ENCODE measurements at regions not wholly inside any gene's neighbourhood (a gene's known extent, or its start where the extent isn't known, plus 50 kb on each side); places are given as distances from the start of the nearest gene placed in this dataset.

GRCh38 chr16:77536809-77537208, 102.0 kb upstream of the ADAMTS18 start:
- DNase-seq (ENCODE audit: low read depth in 2 of 2): no peak
- TF ChIP-seq CTCF (IDR thresholded peaks at IDR 0.05; ENCODE audit: low read depth, low read length): no peak
- no peak overlapping the region for H3K4me3 ChIP-seq (replicated peaks in 1 of 2; ENCODE audit: low read depth in 2 of 2, low read length in 2 of 2)

- no peak for DNase-seq (ENCODE audit: low read depth in 2 of 2)
- no peak for TF ChIP-seq CTCF (IDR thresholded peaks at IDR 0.05; ENCODE audit: low read depth, low read length)
- H3K4me3 ChIP-seq (replicated peaks in 1 of 2; ENCODE audit: low read depth in 2 of 2, low read length in 2 of 2): no peak overlapping the region
These were observed 104.7 kb upstream of the ADAMTS18 start for GRCh38 chr16:77539421-77540034.

GRCh38 chr16:77540646-77541045, 105.8 kb upstream of the ADAMTS18 start:
- no peak overlapping the region for H3K4me3 ChIP-seq (replicated peaks in 1 of 2; ENCODE audit: low read depth in 2 of 2, low read length in 2 of 2)
- DNase-seq (ENCODE audit: low read depth in 2 of 2): peak; percentile 3 to 66
- TF ChIP-seq CTCF (IDR thresholded peaks at IDR 0.05; ENCODE audit: low read depth, low read length): no peak

GRCh38 chr16:77541165-77541564, 106.3 kb upstream of the ADAMTS18 start:
- no peak for TF ChIP-seq CTCF (IDR thresholded peaks at IDR 0.05; ENCODE audit: low read depth, low read length)
- no peak overlapping the region for H3K4me3 ChIP-seq (replicated peaks in 1 of 2; ENCODE audit: low read depth in 2 of 2, low read length in 2 of 2)
- no peak for DNase-seq (ENCODE audit: low read depth in 2 of 2)

GRCh38 chr16:77548151-77548550, 113.3 kb upstream of the ADAMTS18 start:
- TF ChIP-seq CTCF (IDR thresholded peaks at IDR 0.05; ENCODE audit: low read depth, low read length): no peak
- peak in 1 of 2 donors; percentile 6 for DNase-seq (ENCODE audit: low read depth in 2 of 2)

GRCh38 chr16:77548766-77549165, 113.9 kb upstream of the ADAMTS18 start:
- TF ChIP-seq CTCF (IDR thresholded peaks at IDR 0.05; ENCODE audit: low read depth, low read length): no peak
- H3K4me3 ChIP-seq (replicated peaks in 1 of 2; ENCODE audit: low read depth in 2 of 2, low read length in 2 of 2): no peak overlapping the region
- DNase-seq (ENCODE audit: low read depth in 2 of 2): peak in 1 of 2 donors; percentile 28

More at GRCh38 chr16:77548151-77548550, 113.3 kb upstream of the ADAMTS18 start:
- no peak overlapping the region for H3K4me3 ChIP-seq (replicated peaks in 1 of 2; ENCODE audit: low read depth in 2 of 2, low read length in 2 of 2)

GRCh38 chr16:77549876-77550275, 115.0 kb upstream of the ADAMTS18 start:
- H3K4me3 ChIP-seq (replicated peaks in 1 of 2; ENCODE audit: low read depth in 2 of 2, low read length in 2 of 2): no peak overlapping the region
- peak in 1 of 2 donors; percentile 37 for DNase-seq (ENCODE audit: low read depth in 2 of 2)
- no peak for TF ChIP-seq CTCF (IDR thresholded peaks at IDR 0.05; ENCODE audit: low read depth, low read length)
